ENCODE measurements at regions not wholly inside any gene's neighbourhood (a gene's known extent, or its start where the extent isn't known, plus 50 kb on each side); places are given as distances from the start of the nearest gene placed in this dataset.

- Mint-ChIP-seq H3K4me1 (no peaks in the 10 kb centered on the region), H3K9me3 (peaks cover 0 to 10% of the 10 kb centered on the region in 2 donors), H3K27me3 (ENCODE audit: low read depth in 2 of 2) (peaks cover 11 to 15% of the 10 kb centered on the region in 2 donors), H3K36me3 (no peaks in the 10 kb centered on the region), H3K27ac (no peak overlapping the region), H3K4me3 (no peak overlapping the region)
- TF ChIP-seq, protein P1, sequence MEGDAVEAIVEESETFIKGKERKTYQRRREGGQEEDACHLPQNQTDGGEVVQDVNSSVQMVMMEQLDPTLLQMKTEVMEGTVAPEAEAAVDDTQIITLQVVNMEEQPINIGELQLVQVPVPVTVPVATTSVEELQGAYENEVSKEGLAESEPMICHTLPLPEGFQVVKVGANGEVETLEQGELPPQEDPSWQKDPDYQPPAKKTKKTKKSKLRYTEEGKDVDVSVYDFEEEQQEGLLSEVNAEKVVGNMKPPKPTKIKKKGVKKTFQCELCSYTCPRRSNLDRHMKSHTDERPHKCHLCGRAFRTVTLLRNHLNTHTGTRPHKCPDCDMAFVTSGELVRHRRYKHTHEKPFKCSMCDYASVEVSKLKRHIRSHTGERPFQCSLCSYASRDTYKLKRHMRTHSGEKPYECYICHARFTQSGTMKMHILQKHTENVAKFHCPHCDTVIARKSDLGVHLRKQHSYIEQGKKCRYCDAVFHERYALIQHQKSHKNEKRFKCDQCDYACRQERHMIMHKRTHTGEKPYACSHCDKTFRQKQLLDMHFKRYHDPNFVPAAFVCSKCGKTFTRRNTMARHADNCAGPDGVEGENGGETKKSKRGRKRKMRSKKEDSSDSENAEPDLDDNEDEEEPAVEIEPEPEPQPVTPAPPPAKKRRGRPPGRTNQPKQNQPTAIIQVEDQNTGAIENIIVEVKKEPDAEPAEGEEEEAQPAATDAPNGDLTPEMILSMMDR (IDR thresholded peaks at IDR 0.05) = no peak
- no peaks in the 10 kb centered on the region for H3K36me3 ChIP-seq (ENCODE audit: control insufficient read depth, insufficient read depth, low read length)
- H3K4me3 ChIP-seq (ENCODE audit: low read length) = no peak overlapping the region
- 88% methylated on average over 1 of the region's 2 CpGs for WGBS (ENCODE audit: insufficient coverage)
- intact Hi-C loops (cut with micrococcal nuclease) = no loop called here
- no peaks in the 10 kb centered on the region for H3K4me1 ChIP-seq (ENCODE audit: control insufficient read depth, insufficient read depth, low read length)
- DNase-seq = no peak
- H3K9me3 ChIP-seq (ENCODE audit: control insufficient read depth, insufficient read depth, low read length) = no peaks in the 10 kb centered on the region
- H3K27me3 ChIP-seq (ENCODE audit: control insufficient read depth, insufficient read depth, low read length) = no peaks in the 10 kb centered on the region
- H3K27ac ChIP-seq (ENCODE audit: low read length) = no peak overlapping the region
- ATAC-seq = no peak
Measured at GRCh38 chr9:88726803-88727202, 191.8 kb downstream of the NXNL2 start.

DNA sequence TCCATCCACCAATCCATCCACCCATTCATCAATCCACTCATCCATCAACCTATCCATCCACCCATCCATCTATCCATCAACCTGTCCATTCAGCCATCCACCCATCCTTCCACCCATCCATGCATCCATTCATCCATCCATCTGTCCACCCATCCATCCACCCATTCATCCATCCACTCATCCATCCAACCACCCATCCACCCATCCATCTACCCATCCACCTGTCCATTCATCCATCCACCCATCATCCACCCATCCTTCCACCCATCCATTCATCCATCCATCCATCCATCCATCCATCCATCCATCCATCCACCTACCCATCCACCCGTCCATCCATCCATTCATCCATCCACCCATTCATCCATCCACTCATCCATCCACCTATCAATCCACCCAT lies 195.8 kb downstream of the NXNL2 start:
- Histone ChIP-seq H3K9me3 (ENCODE audit: control insufficient read depth, insufficient read depth, low read length) (no peaks in the 10 kb centered on the region), H3K27ac (ENCODE audit: low read length) (no peak overlapping the region), H3K27me3 (ENCODE audit: control insufficient read depth, insufficient read depth, low read length) (no peaks in the 10 kb centered on the region), H3K36me3 (ENCODE audit: control insufficient read depth, insufficient read depth, low read length) (no peaks in the 10 kb centered on the region), H3K4me1 (ENCODE audit: control insufficient read depth, insufficient read depth, low read length) (no peaks in the 10 kb centered on the region), H3K4me3 (ENCODE audit: low read length) (no peak overlapping the region)
- ATAC-seq (no peak), DNase-seq (no peak)
- intact Hi-C loops (cut with micrococcal nuclease) = no loop called here
- no peaks in the 10 kb centered on the region for H3K36me3 Mint-ChIP-seq
- H3K4me3 Mint-ChIP-seq = no peak overlapping the region
- H3K9me3 Mint-ChIP-seq = peaks cover 0 to 10% of the 10 kb centered on the region in 2 donors
- TF ChIP-seq, protein P1 (IDR thresholded peaks at IDR 0.05) = no peak
- no peaks in the 10 kb centered on the region for H3K4me1 Mint-ChIP-seq
- WGBS (ENCODE audit: insufficient coverage) = 70% methylated on average over 1 of the region's 1 CpG
- peaks cover 20 to 24% of the 10 kb centered on the region in 2 donors for H3K27me3 Mint-ChIP-seq (ENCODE audit: low read depth in 2 of 2)
- no peak overlapping the region for H3K27ac Mint-ChIP-seq

GRCh38 chr9:88732128-88732527 lies 197.2 kb downstream of the NXNL2 start:
- no peaks in the 10 kb centered on the region for H3K27me3 ChIP-seq (ENCODE audit: control insufficient read depth, insufficient read depth, low read length)
- 80% methylated on average over 4 of the region's 4 CpGs for WGBS (ENCODE audit: insufficient coverage)
- no peak overlapping the region for H3K4me3 ChIP-seq (ENCODE audit: low read length)
- H3K4me1 ChIP-seq (ENCODE audit: control insufficient read depth, insufficient read depth, low read length) = no peaks in the 10 kb centered on the region
- intact Hi-C loops (cut with micrococcal nuclease) = no loop called here
- Mint-ChIP-seq H3K27ac (no peak overlapping the region), H3K9me3 (peaks cover 0 to 10% of the 10 kb centered on the region in 2 donors), H3K4me3 (no peak overlapping the region), H3K36me3 (no peaks in the 10 kb centered on the region), H3K4me1 (no peaks in the 10 kb centered on the region), H3K27me3 (ENCODE audit: low read depth in 2 of 2) (peaks cover 16 to 25% of the 10 kb centered on the region in 2 donors)
- H3K27ac ChIP-seq (ENCODE audit: low read length) = no peak overlapping the region
- no peaks in the 10 kb centered on the region for H3K9me3 ChIP-seq (ENCODE audit: control insufficient read depth, insufficient read depth, low read length)
- no peaks in the 10 kb centered on the region for H3K36me3 ChIP-seq (ENCODE audit: control insufficient read depth, insufficient read depth, low read length)
- TF ChIP-seq, protein P1 (IDR thresholded peaks at IDR 0.05) = no peak
- DNase-seq = no peak
- no peak for ATAC-seq

DNA sequence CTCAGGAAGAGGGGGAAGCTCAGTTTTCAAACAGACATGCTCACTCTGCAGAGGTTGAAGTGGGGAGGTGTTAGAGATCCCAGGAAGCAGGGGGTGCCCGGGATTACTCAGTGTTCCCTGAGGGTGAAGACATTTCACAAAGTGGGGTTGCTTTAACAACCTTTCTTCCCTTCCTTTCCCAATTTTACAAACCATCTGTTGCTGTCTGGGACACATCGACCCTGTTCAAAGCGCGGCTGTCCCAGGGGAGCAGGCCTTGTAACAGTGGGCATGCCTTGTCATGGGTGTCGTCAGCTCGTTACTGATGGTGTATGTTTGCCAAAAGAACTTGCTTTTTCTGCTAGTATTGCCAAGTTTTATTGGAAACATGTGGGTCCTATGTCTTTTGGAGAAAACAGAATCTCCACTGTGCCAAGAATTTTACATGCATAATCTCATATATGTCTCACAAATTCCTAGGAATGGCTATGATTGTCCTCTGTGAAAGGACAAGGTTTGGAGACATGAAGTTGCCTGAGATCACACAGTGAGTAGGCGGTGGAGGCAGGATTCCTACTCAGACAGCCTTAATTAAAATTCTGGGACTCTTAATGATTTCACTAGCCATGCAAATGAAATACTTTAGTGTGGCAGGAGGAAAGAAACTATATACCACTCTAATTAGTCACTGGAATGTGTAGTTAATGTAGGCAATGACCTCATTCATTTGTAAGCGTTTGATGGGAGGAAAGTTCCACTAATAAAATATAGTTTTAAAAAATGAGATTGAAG lies 198.9 kb downstream of the NXNL2 start:
- no peaks in the 10 kb centered on the region for H3K4me1 Mint-ChIP-seq
- H3K36me3 ChIP-seq (ENCODE audit: control insufficient read depth, insufficient read depth, low read length) = no peaks in the 10 kb centered on the region
- 91% methylated on average over 6 of the region's 8 CpGs for WGBS (ENCODE audit: insufficient coverage)
- DNase-seq (no peak), ATAC-seq (no peak)
- no peaks in the 10 kb centered on the region for H3K36me3 Mint-ChIP-seq
- intact Hi-C loops (cut with micrococcal nuclease) = no loop called here
- H3K27me3 Mint-ChIP-seq (ENCODE audit: low read depth in 2 of 2) = peaks cover 12 to 28% of the 10 kb centered on the region in 2 donors
- peaks cover 0 to 10% of the 10 kb centered on the region in 2 donors for H3K9me3 Mint-ChIP-seq
- no peak overlapping the region for H3K27ac Mint-ChIP-seq
- H3K9me3 ChIP-seq (ENCODE audit: control insufficient read depth, insufficient read depth, low read length) = no peaks in the 10 kb centered on the region
- no peaks in the 10 kb centered on the region for H3K4me1 ChIP-seq (ENCODE audit: control insufficient read depth, insufficient read depth, low read length)
- H3K4me3 Mint-ChIP-seq = no peak overlapping the region
- H3K27ac ChIP-seq (ENCODE audit: low read length) = no peak overlapping the region
- no peaks in the 10 kb centered on the region for H3K27me3 ChIP-seq (ENCODE audit: control insufficient read depth, insufficient read depth, low read length)
- TF ChIP-seq, protein P1 (IDR thresholded peaks at IDR 0.05) = no peak
- H3K4me3 ChIP-seq (ENCODE audit: low read length) = no peak overlapping the region
